Urinary bladder (tissue), 3 donors: ENCODE measurements at regions not wholly inside any gene's neighbourhood (a gene's known extent, or its start where the extent isn't known, plus 50 kb on each side); places are given as distances from the start of the nearest gene placed in this dataset.
"Not testable (repeated sequence)": the region's sequence is repeated elsewhere in the genome, so short reads cannot be mapped to it uniquely, and the experiment has no call there.

Experiments
- DNase-seq: peaks from one replicate; pipeline ENCODE4 v3.0.0-alpha.2; 2015; ENCODE audit errors: extremely low spot score
- H3K27ac ChIP-seq: one replicate; pipeline ENCODE4 v1.5.1; 2013; ENCODE audit warnings: low read depth, mild to moderate bottlenecking, moderate library complexity
- H3K36me3 ChIP-seq: one replicate; pipeline ENCODE4 v1.6.1; 2013; ENCODE audit warnings: mild to moderate bottlenecking, moderate library complexity; ENCODE audit not compliant: insufficient read depth
- H3K4me1 ChIP-seq: one replicate; pipeline ENCODE4 v1.6.1; 2013; ENCODE audit warnings: mild to moderate bottlenecking, moderate library complexity; ENCODE audit not compliant: insufficient read depth
- H3K4me3 ChIP-seq: one replicate; pipeline ENCODE4 v1.5.1; 2013; ENCODE audit warnings: low read depth, low read length
- WGBS: extraction: QIAGEN DNeasy Blood & Tissue Kit; methylation state at CpG from one replicate; pipeline ENCODE4 v1.1.7; 2013; 5-methylcytosine and 5-hydroxymethylcytosine counted together
- donor health status: healthy with polysubstance abuse.
- donor health status: healthy.

- Histone ChIP-seq H3K4me1 (no peaks in the 10 kb centered on the region), H3K27ac (no peak overlapping the region), H3K36me3 (no peaks in the 10 kb centered on the region), H3K4me3 (no peak overlapping the region)
- WGBS = 47% methylated on average over 2 of the region's 2 CpGs
- no peak for DNase-seq
These were observed 321.6 kb upstream of the RND3 start for GRCh38 chr2:150809103-150809502.

GRCh38 chr2:150806336-150806735 lies 318.9 kb upstream of the RND3 start:
- no peaks in the 10 kb centered on the region for H3K36me3 ChIP-seq
- 54% methylated on average over 4 of the region's 4 CpGs for WGBS
- H3K4me3 ChIP-seq = no peak overlapping the region
- H3K4me1 ChIP-seq = no peaks in the 10 kb centered on the region
- no peak for DNase-seq
- no peak overlapping the region for H3K27ac ChIP-seq

GRCh38 chr2:150803689-150804398 lies 316.4 kb upstream of the RND3 start:
- H3K27ac ChIP-seq = no peak overlapping the region
- no peaks in the 10 kb centered on the region for H3K36me3 ChIP-seq
- no peak for DNase-seq
- H3K4me1 ChIP-seq = no peaks in the 10 kb centered on the region
- H3K4me3 ChIP-seq = no peak overlapping the region
- WGBS = 79% methylated on average over 6 of the region's 6 CpGs

GRCh38 chr2:150802635-150803034 lies 315.2 kb upstream of the RND3 start:
- Histone ChIP-seq H3K4me1 (no peaks in the 10 kb centered on the region), H3K36me3 (no peaks in the 10 kb centered on the region), H3K27ac (no peak overlapping the region), H3K4me3 (no peak overlapping the region)
- 76% methylated on average over 1 of the region's 1 CpG for WGBS
- DNase-seq = no peak

GRCh38 chr2:150796236-150796635 lies 308.8 kb upstream of the RND3 start:
- not testable (repeated sequence) for DNase-seq, H3K27ac ChIP-seq, H3K36me3 ChIP-seq, H3K4me3 ChIP-seq, H3K4me1 ChIP-seq
- 81% methylated on average over 3 of the region's 3 CpGs for WGBS

GRCh38 chr2:150792780-150793300 lies 305.4 kb upstream of the RND3 start:
- H3K36me3 ChIP-seq = no peaks in the 10 kb centered on the region
- DNase-seq = no peak
- H3K27ac ChIP-seq = no peak overlapping the region
- no peaks in the 10 kb centered on the region for H3K4me1 ChIP-seq
- no peak overlapping the region for H3K4me3 ChIP-seq
- WGBS = 87% methylated on average over 3 of the region's 3 CpGs

GRCh38 chr2:150791567-150791966 lies 304.1 kb upstream of the RND3 start:
- Histone ChIP-seq H3K27ac (no peak overlapping the region), H3K36me3 (no peaks in the 10 kb centered on the region), H3K4me3 (no peak overlapping the region), H3K4me1 (no peaks in the 10 kb centered on the region)
- no peak for DNase-seq

GRCh38 chr2:150789376-150789905 lies 302.0 kb upstream of the RND3 start:
- 85% methylated on average over 2 of the region's 2 CpGs for WGBS
- H3K27ac ChIP-seq = no peak overlapping the region
- no peaks in the 10 kb centered on the region for H3K36me3 ChIP-seq
- no peak overlapping the region for H3K4me3 ChIP-seq
- no peak for DNase-seq
- no peaks in the 10 kb centered on the region for H3K4me1 ChIP-seq

- Histone ChIP-seq H3K4me1 (no peaks in the 10 kb centered on the region), H3K4me3 (no peak overlapping the region), H3K36me3 (no peaks in the 10 kb centered on the region), H3K27ac (no peak overlapping the region)
- whole genome bisulfite sequencing = 69% methylated on average over 3 of the region's 3 CpGs
- no peak for DNase-seq
These were observed 301.1 kb upstream of the RND3 start for GRCh38 chr2:150788426-150789140.

- no peak for DNase-seq
- H3K4me3 ChIP-seq = no peak overlapping the region
- H3K36me3 ChIP-seq = no peaks in the 10 kb centered on the region
- H3K4me1 ChIP-seq = no peaks in the 10 kb centered on the region
- 61% methylated on average over 6 of the region's 6 CpGs for WGBS
- H3K27ac ChIP-seq = no peak overlapping the region
These were observed 300.1 kb upstream of the RND3 start for GRCh38 chr2:150787353-150788093.

GRCh38 chr2:150784389-150784788 lies 296.9 kb upstream of the RND3 start:
- no peaks in the 10 kb centered on the region for H3K36me3 ChIP-seq
- H3K4me3 ChIP-seq = no peak overlapping the region
- no peak overlapping the region for H3K27ac ChIP-seq
- no peak for DNase-seq
- 77% methylated on average over 3 of the region's 3 CpGs for WGBS
- no peaks in the 10 kb centered on the region for H3K4me1 ChIP-seq

- WGBS = 91% methylated on average over 4 of the region's 4 CpGs
These were observed 296.4 kb upstream of the RND3 start for GRCh38 chr2:150783896-150784295.

GRCh38 chr2:150783015-150783414 lies 295.5 kb upstream of the RND3 start:
- no peaks in the 10 kb centered on the region for H3K36me3 ChIP-seq
- no peaks in the 10 kb centered on the region for H3K4me1 ChIP-seq
- no peak overlapping the region for H3K27ac ChIP-seq
- no peak for DNase-seq
- no peak overlapping the region for H3K4me3 ChIP-seq
- WGBS = 74% methylated on average over 3 of the region's 3 CpGs

More at GRCh38 chr2:150783896-150784295, 296.4 kb upstream of the RND3 start:
- Histone ChIP-seq H3K36me3 (no peaks in the 10 kb centered on the region), H3K27ac (no peak overlapping the region), H3K4me3 (no peak overlapping the region), H3K4me1 (no peaks in the 10 kb centered on the region)
- no peak for DNase-seq
